HEK293 (cell line): ENCODE measurements at regions not wholly inside any gene's neighbourhood (a gene's known extent, or its start where the extent isn't known, plus 50 kb on each side); places are given as distances from the start of the nearest gene placed in this dataset.

ENCODE experiments used
- CTCF ChIA-PET: fragments of 350-600 bp; formaldehyde crosslinking; extraction: SDS; loops from one replicate; lab custom pipeline; 2021; ENCODE audit warnings: antibody characterized with exemption; lab: Yijun Ruan, JAX
- POLR2A ChIA-PET: fragments of 300-600 bp; formaldehyde crosslinking; extraction: SDS; loops from one replicate; lab custom pipeline; 2020; ENCODE audit warnings: antibody characterized with exemption, inconsistent platforms; lab: Yijun Ruan, JAX
- H3K27ac ChIP-seq: fragments of 200-500 bp; sonication (Bioruptor generic); 2 replicates; pipeline ENCODE4 v1.5.1; 2014; ENCODE audit warnings: low read depth, low read length, control low read depth, inconsistent platforms; ENCODE audit errors: extremely low read depth
- H3K36me3 ChIP-seq, 2 experiments: fragments of 200-500 bp in 1 of 2; sonication (Bioruptor generic) in 1 of 2; 1 replicate in 1 of 2; 2 replicates in 1 of 2; pipeline ENCODE4 v1.5.1; 2014 to 2017; ENCODE audit warnings: inconsistent platforms in 2 of 2, low read length in 2 of 2; ENCODE audit not compliant: control insufficient read depth in 2 of 2, insufficient read depth in 1 of 2
- H3K4me1 ChIP-seq: fragments of 200-500 bp; sonication (Bioruptor generic); 2 replicates; pipeline ENCODE4 v1.5.1; 2014; ENCODE audit warnings: mild to moderate bottlenecking, low read length, inconsistent platforms; ENCODE audit not compliant: control insufficient read depth, insufficient read depth
- H3K4me3 ChIP-seq: 2 replicates; pipeline ENCODE4 v1.5.1; 2011; ENCODE audit warnings: low read depth, mild to moderate bottlenecking, control low read depth, low read length, moderate library complexity
- H3K9me3 ChIP-seq: fragments of 200-500 bp; sonication (Bioruptor generic); 2 replicates; pipeline ENCODE4 v1.5.1; 2014; ENCODE audit warnings: low read depth, low read length, inconsistent platforms; ENCODE audit not compliant: control insufficient read depth, insufficient read depth
- EGR2 ChIP-seq: fragments of 450-650 bp; formaldehyde crosslinking; IDR thresholded peaks from 2 replicates; pipeline ENCODE4 v1.5.1; 2016; ENCODE audit warnings: low read depth, missing biosample characterization, missing genetic modification characterization
- KLF10 ChIP-seq: fragments of 450-650 bp; IDR thresholded peaks from 2 replicates; pipeline ENCODE4 v1.5.1; 2018; ENCODE audit warnings: missing biosample characterization, mild to moderate bottlenecking, missing genetic modification characterization
- MZF1 ChIP-seq: fragments of 450-650 bp; formaldehyde crosslinking; IDR thresholded peaks from 2 replicates; pipeline ENCODE4 v1.5.1; 2017; ENCODE audit warnings: missing biosample characterization, missing genetic modification characterization, borderline replicate concordance
- PRDM1 ChIP-seq: fragments of 450-650 bp; formaldehyde crosslinking; IDR thresholded peaks from 2 replicates; pipeline ENCODE4; 2016; ENCODE audit warnings: missing biosample characterization, missing genetic modification characterization
- REPIN1 ChIP-seq: fragments of 450-650 bp; formaldehyde crosslinking; IDR thresholded peaks from 2 replicates; pipeline ENCODE4 v1.5.1; 2017; ENCODE audit warnings: missing biosample characterization, missing genetic modification characterization, low read depth
- SCRT1 ChIP-seq: fragments of 450-650 bp; formaldehyde crosslinking; IDR thresholded peaks from 2 replicates; pipeline ENCODE4 v1.5.1; 2016; ENCODE audit warnings: missing biosample characterization, missing genetic modification characterization, borderline replicate concordance
- SCRT2 ChIP-seq: fragments of 450-650 bp; formaldehyde crosslinking; IDR thresholded peaks from 2 replicates; pipeline ENCODE4 v1.5.1; 2016; ENCODE audit warnings: missing biosample characterization, missing genetic modification characterization
- SETDB1 ChIP-seq: IDR thresholded peaks from one replicate; pipeline ENCODE4 v1.6.1; 2017; ENCODE audit warnings: mild to moderate bottlenecking, low read length, moderate library complexity, mixed read lengths; ENCODE audit not compliant: insufficient read length
- SP2 ChIP-seq: fragments of 450-650 bp; formaldehyde crosslinking; IDR thresholded peaks from 2 replicates; pipeline ENCODE4 v1.5.1; 2016; ENCODE audit warnings: missing biosample characterization, missing genetic modification characterization
- TRIM28 ChIP-seq: IDR thresholded peaks from 2 replicates; pipeline ENCODE4 v1.6.1; 2011; ENCODE audit warnings: low read length, control low read depth, borderline replicate concordance
- ZBTB48 ChIP-seq: fragments of 450-650 bp; formaldehyde crosslinking; IDR thresholded peaks from 2 replicates; pipeline ENCODE4 v1.5.1; 2016; ENCODE audit warnings: missing biosample characterization, missing genetic modification characterization
- ZFHX2 ChIP-seq: fragments of 450-650 bp; formaldehyde crosslinking; conservative IDR thresholded peaks from 2 replicates; pipeline ENCODE4 v1.5.1; 2016; ENCODE audit warnings: missing biosample characterization, missing genetic modification characterization
- ZNF157 ChIP-seq: fragments of 450-650 bp; formaldehyde crosslinking; IDR thresholded peaks from 2 replicates; pipeline ENCODE4 v1.5.1; 2016; ENCODE audit warnings: missing biosample characterization, missing genetic modification characterization
- ZNF292 ChIP-seq: fragments of 450-650 bp; formaldehyde crosslinking; IDR thresholded peaks from 2 replicates; pipeline ENCODE4 v1.5.1; 2016; ENCODE audit warnings: low read depth, missing biosample characterization, missing genetic modification characterization, borderline replicate concordance
- ZNF366 ChIP-seq: fragments of 450-650 bp; formaldehyde crosslinking; conservative IDR thresholded peaks from 2 replicates; pipeline ENCODE4 v1.5.1; 2016; ENCODE audit warnings: missing biosample characterization, missing genetic modification characterization
- ZNF426 ChIP-seq: fragments of 450-650 bp; formaldehyde crosslinking; IDR thresholded peaks from 2 replicates; pipeline ENCODE4 v1.5.1; 2017; ENCODE audit warnings: missing biosample characterization, missing genetic modification characterization, mild to moderate bottlenecking, inconsistent platforms, moderate library complexity
- ZNF433 ChIP-seq: fragments of 450-650 bp; formaldehyde crosslinking; IDR thresholded peaks from 2 replicates; pipeline ENCODE4 v1.5.1; 2016; ENCODE audit warnings: missing biosample characterization, missing genetic modification characterization, low read depth
- ZNF501 ChIP-seq: fragments of 450-650 bp; formaldehyde crosslinking; IDR thresholded peaks from 2 replicates; pipeline ENCODE4 v1.5.1; 2016; ENCODE audit warnings: missing biosample characterization, missing genetic modification characterization
- ZNF596 ChIP-seq: fragments of 450-650 bp; IDR thresholded peaks from 2 replicates; pipeline ENCODE4 v1.5.0; 2018; ENCODE audit warnings: missing biosample characterization, mild to moderate bottlenecking, missing genetic modification characterization, moderate library complexity
- ZNF624 ChIP-seq: fragments of 450-650 bp; formaldehyde crosslinking; IDR thresholded peaks from 2 replicates; pipeline ENCODE4 v1.5.1; 2017; ENCODE audit warnings: missing biosample characterization, missing genetic modification characterization
- ZNF626 ChIP-seq: fragments of 450-650 bp; sonication (Bioruptor Pico); formaldehyde crosslinking; IDR thresholded peaks from 2 replicates; pipeline ENCODE4 v1.5.1; 2018; ENCODE audit warnings: missing biosample characterization, missing genetic modification characterization, inconsistent platforms
- ZNF747 ChIP-seq: fragments of 450-650 bp; formaldehyde crosslinking; IDR thresholded peaks from 2 replicates; pipeline ENCODE4 v1.5.1; 2016; ENCODE audit warnings: missing biosample characterization, missing genetic modification characterization
- ZNF792 ChIP-seq: fragments of 450-650 bp; formaldehyde crosslinking; IDR thresholded peaks from 2 replicates; pipeline ENCODE4 v1.5.1; 2016; ENCODE audit warnings: missing biosample characterization, missing genetic modification characterization
- ZSCAN30 ChIP-seq: fragments of 450-650 bp; IDR thresholded peaks from 2 replicates; pipeline ENCODE4 v1.5.1; 2018; ENCODE audit warnings: missing biosample characterization, mild to moderate bottlenecking, missing genetic modification characterization, moderate library complexity
- TF ChIP-seq, protein P1 (sequence below): fragments of 450-650 bp; IDR thresholded peaks from 2 replicates; pipeline ENCODE4 v1.5.1; 2018; ENCODE audit warnings: missing biosample characterization, mild to moderate bottlenecking, missing genetic modification characterization
- TF ChIP-seq, protein P2 (sequence below): fragments of 450-650 bp; formaldehyde crosslinking; optimal IDR thresholded peaks from 2 replicates; pipeline ENCODE3; 2016; ENCODE audit warnings: missing biosample characterization, mild to moderate bottlenecking, missing genetic modification characterization
- TF ChIP-seq, protein P3 (sequence below): fragments of 450-650 bp; formaldehyde crosslinking; IDR thresholded peaks from 2 replicates; pipeline ENCODE4 v1.5.1; 2016; ENCODE audit warnings: missing biosample characterization, missing genetic modification characterization, borderline replicate concordance
- TF ChIP-seq, protein P4 (sequence below): fragments of 450-650 bp; formaldehyde crosslinking; IDR thresholded peaks from 2 replicates; pipeline ENCODE4 v1.5.1; 2016; ENCODE audit warnings: missing biosample characterization, missing genetic modification characterization

DNA sequence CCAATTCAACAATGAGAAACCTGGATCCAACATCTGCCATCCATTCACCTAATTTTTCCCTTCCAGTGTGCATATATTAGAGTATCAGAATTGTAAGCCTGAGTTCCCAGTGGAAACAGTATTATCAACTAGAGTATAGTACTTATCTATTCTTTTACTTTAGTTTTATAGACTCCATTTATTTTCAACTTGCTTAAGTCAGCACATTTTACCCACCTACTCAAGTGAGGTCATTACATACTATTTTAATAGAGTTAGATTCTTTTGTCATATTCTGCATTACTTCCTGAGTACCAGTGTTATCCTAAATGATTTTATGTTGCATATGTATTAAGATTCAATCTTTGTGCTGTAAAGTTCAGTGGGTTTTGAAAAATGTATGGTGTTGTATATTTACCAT, 1393.3 kb downstream of the MAT2B start (continued):
- no peak for TF ChIP-seq ZNF426
- TF ChIP-seq ZNF157 (tag by site-specific recombination) = no peak
- TF ChIP-seq REPIN1 (tag by site-specific recombination) = no peak
- no peak for TF ChIP-seq ZFHX2 (tag by site-specific recombination)
- no peak for TF ChIP-seq ZNF792 (tag by site-specific recombination)
- TF ChIP-seq ZSCAN30 (tag by site-specific recombination) = no peak
- TF ChIP-seq, protein P1, sequence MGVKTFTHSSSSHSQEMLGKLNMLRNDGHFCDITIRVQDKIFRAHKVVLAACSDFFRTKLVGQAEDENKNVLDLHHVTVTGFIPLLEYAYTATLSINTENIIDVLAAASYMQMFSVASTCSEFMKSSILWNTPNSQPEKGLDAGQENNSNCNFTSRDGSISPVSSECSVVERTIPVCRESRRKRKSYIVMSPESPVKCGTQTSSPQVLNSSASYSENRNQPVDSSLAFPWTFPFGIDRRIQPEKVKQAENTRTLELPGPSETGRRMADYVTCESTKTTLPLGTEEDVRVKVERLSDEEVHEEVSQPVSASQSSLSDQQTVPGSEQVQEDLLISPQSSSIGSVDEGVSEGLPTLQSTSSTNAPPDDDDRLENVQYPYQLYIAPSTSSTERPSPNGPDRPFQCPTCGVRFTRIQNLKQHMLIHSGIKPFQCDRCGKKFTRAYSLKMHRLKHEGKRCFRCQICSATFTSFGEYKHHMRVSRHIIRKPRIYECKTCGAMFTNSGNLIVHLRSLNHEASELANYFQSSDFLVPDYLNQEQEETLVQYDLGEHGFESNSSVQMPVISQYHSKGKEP (tag by site-specific recombination) = no peak
- TF ChIP-seq ZBTB48 (tag by site-specific recombination) = no peak

DNA sequence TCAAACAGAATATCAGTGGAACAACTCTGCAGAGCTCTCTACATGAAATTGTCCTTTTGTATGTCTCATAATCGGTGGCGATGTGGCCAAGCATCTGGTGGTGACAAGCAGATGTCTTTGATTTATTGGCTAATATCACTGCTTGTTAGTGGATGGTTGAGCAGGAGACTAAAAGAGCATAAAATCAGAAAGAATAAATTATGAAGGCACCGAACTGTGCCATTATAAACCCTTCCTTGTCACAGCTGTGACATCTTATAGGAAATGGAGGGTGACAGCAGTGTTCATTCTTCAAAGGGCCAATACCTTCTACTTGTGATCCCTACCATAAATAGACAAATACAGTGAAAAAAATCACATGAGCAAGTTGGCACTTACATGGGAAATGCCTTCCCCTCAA, 1404.3 kb downstream of the MAT2B start:
- Histone ChIP-seq H3K4me1 (no peaks in the 10 kb centered on the region), H3K4me3 (no peak overlapping the region), H3K9me3 (no peaks in the 10 kb centered on the region), H3K27ac (no peak overlapping the region)
- CTCF ChIA-PET = no interaction called here
- TF ChIP-seq, protein P2, sequence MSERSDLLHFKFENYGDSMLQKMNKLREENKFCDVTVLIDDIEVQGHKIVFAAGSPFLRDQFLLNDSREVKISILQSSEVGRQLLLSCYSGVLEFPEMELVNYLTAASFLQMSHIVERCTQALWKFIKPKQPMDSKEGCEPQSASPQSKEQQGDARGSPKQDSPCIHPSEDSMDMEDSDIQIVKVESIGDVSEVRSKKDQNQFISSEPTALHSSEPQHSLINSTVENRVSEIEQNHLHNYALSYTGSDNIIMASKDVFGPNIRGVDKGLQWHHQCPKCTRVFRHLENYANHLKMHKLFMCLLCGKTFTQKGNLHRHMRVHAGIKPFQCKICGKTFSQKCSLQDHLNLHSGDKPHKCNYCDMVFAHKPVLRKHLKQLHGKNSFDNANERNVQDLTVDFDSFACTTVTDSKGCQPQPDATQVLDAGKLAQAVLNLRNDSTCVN (tag by site-specific recombination) = no peak
- TF ChIP-seq ZNF626 (tag by site-specific recombination) (no peak), ZNF433 (no peak), PRDM1 (tag by site-specific recombination) (no peak), ZNF366 (tag by site-specific recombination) (no peak)
- TF ChIP-seq, protein P3, sequence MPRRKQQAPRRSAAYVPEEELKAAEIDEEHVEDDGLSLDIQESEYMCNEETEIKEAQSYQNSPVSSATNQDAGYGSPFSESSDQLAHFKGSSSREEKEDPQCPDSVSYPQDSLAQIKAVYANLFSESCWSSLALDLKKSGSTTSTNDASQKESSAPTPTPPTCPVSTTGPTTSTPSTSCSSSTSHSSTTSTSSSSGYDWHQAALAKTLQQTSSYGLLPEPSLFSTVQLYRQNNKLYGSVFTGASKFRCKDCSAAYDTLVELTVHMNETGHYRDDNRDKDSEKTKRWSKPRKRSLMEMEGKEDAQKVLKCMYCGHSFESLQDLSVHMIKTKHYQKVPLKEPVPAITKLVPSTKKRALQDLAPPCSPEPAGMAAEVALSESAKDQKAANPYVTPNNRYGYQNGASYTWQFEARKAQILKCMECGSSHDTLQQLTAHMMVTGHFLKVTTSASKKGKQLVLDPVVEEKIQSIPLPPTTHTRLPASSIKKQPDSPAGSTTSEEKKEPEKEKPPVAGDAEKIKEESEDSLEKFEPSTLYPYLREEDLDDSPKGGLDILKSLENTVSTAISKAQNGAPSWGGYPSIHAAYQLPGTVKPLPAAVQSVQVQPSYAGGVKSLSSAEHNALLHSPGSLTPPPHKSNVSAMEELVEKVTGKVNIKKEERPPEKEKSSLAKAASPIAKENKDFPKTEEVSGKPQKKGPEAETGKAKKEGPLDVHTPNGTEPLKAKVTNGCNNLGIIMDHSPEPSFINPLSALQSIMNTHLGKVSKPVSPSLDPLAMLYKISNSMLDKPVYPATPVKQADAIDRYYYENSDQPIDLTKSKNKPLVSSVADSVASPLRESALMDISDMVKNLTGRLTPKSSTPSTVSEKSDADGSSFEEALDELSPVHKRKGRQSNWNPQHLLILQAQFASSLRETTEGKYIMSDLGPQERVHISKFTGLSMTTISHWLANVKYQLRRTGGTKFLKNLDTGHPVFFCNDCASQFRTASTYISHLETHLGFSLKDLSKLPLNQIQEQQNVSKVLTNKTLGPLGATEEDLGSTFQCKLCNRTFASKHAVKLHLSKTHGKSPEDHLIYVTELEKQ (tag by site-specific recombination) = no peak
- TF ChIP-seq, all 188 proteins: peak for 0
- POLR2A ChIA-PET = no interaction called here
- H3K36me3 ChIP-seq = no peaks in the 10 kb centered on the region

DNA sequence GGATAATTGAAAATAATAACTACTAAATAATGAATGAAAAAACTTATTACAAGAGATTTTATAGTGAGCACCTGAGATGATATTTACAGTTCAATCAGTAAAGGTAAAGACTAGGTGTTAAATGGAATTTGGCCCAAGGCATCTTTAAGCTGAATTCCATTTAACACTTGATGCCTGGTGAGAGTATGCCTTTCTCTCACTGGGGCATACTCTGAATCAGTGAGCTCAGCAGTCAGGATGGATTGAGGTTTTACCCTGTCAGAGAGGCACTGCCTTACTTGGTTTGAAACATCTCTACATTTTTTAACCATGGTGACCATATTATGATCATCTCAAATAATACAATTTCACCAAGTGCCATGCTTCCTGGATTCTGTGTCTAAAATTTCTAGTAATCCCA, 1416.3 kb downstream of the MAT2B start:
- ChIA-PET CTCF (interaction anchor here (0.7 kb wide), 1 partner anchor 57 kb away, joined by 3 read pairs; no protein-coding TSS in a partner anchor), POLR2A (no interaction called here)
- Histone ChIP-seq H3K27ac (no peak overlapping the region), H3K36me3 (no peaks in the 10 kb centered on the region), H3K4me3 (no peak overlapping the region), H3K4me1 (no peaks in the 10 kb centered on the region), H3K9me3 (no peaks in the 10 kb centered on the region)
- TF ChIP-seq ZNF292 = no peak
- no peak for TF ChIP-seq ZNF596 (tag by site-specific recombination)
- TF ChIP-seq ZNF624 (tag by site-specific recombination) = no peak
- no peak for TF ChIP-seq SP2 (tag by site-specific recombination)
- TF ChIP-seq EGR2 (tag by site-specific recombination) = no peak
- TF ChIP-seq, protein P4, sequence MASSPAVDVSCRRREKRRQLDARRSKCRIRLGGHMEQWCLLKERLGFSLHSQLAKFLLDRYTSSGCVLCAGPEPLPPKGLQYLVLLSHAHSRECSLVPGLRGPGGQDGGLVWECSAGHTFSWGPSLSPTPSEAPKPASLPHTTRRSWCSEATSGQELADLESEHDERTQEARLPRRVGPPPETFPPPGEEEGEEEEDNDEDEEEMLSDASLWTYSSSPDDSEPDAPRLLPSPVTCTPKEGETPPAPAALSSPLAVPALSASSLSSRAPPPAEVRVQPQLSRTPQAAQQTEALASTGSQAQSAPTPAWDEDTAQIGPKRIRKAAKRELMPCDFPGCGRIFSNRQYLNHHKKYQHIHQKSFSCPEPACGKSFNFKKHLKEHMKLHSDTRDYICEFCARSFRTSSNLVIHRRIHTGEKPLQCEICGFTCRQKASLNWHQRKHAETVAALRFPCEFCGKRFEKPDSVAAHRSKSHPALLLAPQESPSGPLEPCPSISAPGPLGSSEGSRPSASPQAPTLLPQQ = no peak
- TF ChIP-seq SETDB1 = no peak
- TF ChIP-seq ZNF747 = no peak
- no peak for TF ChIP-seq TRIM28
- no peak for TF ChIP-seq SCRT1
- no peak for TF ChIP-seq MZF1
- TF ChIP-seq ZNF501 (tag by site-specific recombination) = no peak
- no peak for TF ChIP-seq SCRT2 (tag by site-specific recombination)
- TF ChIP-seq KLF10 = no peak
